PC-3 (cell line): ENCODE measurements at regions not wholly inside any gene's neighbourhood (a gene's known extent, or its start where the extent isn't known, plus 50 kb on each side); places are given as distances from the start of the nearest gene placed in this dataset.
A peak's percentile ranks its signal among the peaks of the same experiment; 100 is the strongest.

Source experiments
- ATAC-seq: fragments of 200-7000 bp; cut with Tn5 transposase; 2 replicates; pipeline ENCODE4 v1.9.1; 2020; ENCODE audit warnings: mild to moderate bottlenecking, moderate library complexity
- BruUV-seq: library from RNA; stranded (reverse); fragments of 400-500 nt; replicated peaks from 2 replicates; lab custom pipeline; 2021; lab: Mats Ljungman, UMichigan
- CTCF ChIA-PET: fragments of 300-600 bp; sonication (Branson Sonifier 250); formaldehyde crosslinking; loops from one replicate; lab custom pipeline; 2022; ENCODE audit warnings: antibody characterized with exemption; lab: Charles Lee
- POLR2A ChIA-PET: fragments of 300-600 bp; sonication (Branson Sonifier 250); formaldehyde crosslinking; loops from one replicate; lab custom pipeline; 2022; ENCODE audit warnings: antibody characterized with exemption; ENCODE audit not compliant: unreplicated experiment; lab: Charles Lee
- DNase-seq: peaks from one replicate; pipeline ENCODE4 v3.0.0-alpha.2; 2015
- H2AFZ ChIP-seq: fragments of 300-600 bp; sonication (generic); 2 replicates; pipeline ENCODE4 v1.6.0; 2016; ENCODE audit warnings: antibody characterized with exemption, low read length
- H3F3A ChIP-seq: fragments of 300-600 bp; sonication (generic); one replicate; pipeline ENCODE4 v1.6.0; 2017; ENCODE audit warnings: antibody characterized with exemption, low read length, control low read depth, mild to moderate bottlenecking; ENCODE audit not compliant: unreplicated experiment
- H3K27ac ChIP-seq: fragments of 300-600 bp; sonication (generic); 2 replicates; pipeline ENCODE4 v1.5.1; 2016; ENCODE audit warnings: mild to moderate bottlenecking, low read length
- H3K27me3 ChIP-seq: fragments of 300-600 bp; sonication (generic); 2 replicates; pipeline ENCODE4 v1.6.1; 2016; ENCODE audit warnings: low read length, mixed read lengths
- H3K36me3 ChIP-seq: fragments of 300-600 bp; sonication (generic); 2 replicates; pipeline ENCODE4 v1.6.1; 2016; ENCODE audit warnings: low read depth, mixed run types, low read length, mixed read lengths
- H3K4me1 ChIP-seq: fragments of 300-600 bp; sonication (generic); 2 replicates; pipeline ENCODE4 v1.5.1; 2016; ENCODE audit warnings: low read length; ENCODE audit not compliant: insufficient read depth
- H3K4me2 ChIP-seq: fragments of 300-600 bp; sonication (generic); 2 replicates; pipeline ENCODE4 v1.6.0; 2016; ENCODE audit warnings: low read length
- H3K4me3 ChIP-seq: fragments of 300-600 bp; sonication (generic); 2 replicates; pipeline ENCODE4 v1.5.1; 2016; ENCODE audit warnings: mild to moderate bottlenecking, low read length, mixed read lengths
- H3K79me2 ChIP-seq: fragments of 300-600 bp; sonication (generic); 2 replicates; pipeline ENCODE4 v1.6.1; 2017; ENCODE audit warnings: low read length, mixed read lengths
- H3K9ac ChIP-seq: fragments of 300-600 bp; sonication (generic); 2 replicates; pipeline ENCODE4 v1.6.0; 2016; ENCODE audit warnings: mild to moderate bottlenecking, low read length
- H3K9me2 ChIP-seq: fragments of 300-600 bp; sonication (generic); replicated peaks from 2 replicates; pipeline ENCODE4 v1.6.1; 2016; ENCODE audit warnings: mixed run types, low read length, mixed read lengths
- H3K9me3 ChIP-seq: fragments of 300-600 bp; sonication (generic); 2 replicates; pipeline ENCODE4 v1.6.1; 2016; ENCODE audit warnings: low read length, mixed read lengths
- H4K20me1 ChIP-seq: fragments of 300-600 bp; sonication (generic); 2 replicates; pipeline ENCODE4 v1.6.1; 2016; ENCODE audit warnings: low read length, mixed read lengths
- EZH2 ChIP-seq: fragments of 300-600 bp; sonication (generic); IDR thresholded peaks from one replicate; pipeline ENCODE4 v1.6.1; 2017; ENCODE audit warnings: antibody characterized with exemption, mild to moderate bottlenecking, low read length; ENCODE audit not compliant: unreplicated experiment
- EZH2phosphoT487 ChIP-seq: fragments of 300-600 bp; sonication (generic); IDR thresholded peaks from 2 replicates; pipeline ENCODE4 v1.6.1; 2018; ENCODE audit warnings: mild to moderate bottlenecking, antibody characterized with exemption, low read length, borderline replicate concordance
- intact Hi-C: fragments of 100-400 bp; cut with micrococcal nuclease; formaldehyde crosslinking; loops from 2 replicates; pipeline ENCODE4 v1.9.0; 2023
- TF ChIP-seq, protein P1 (sequence below): fragments of 300-600 bp; sonication (generic); conservative IDR thresholded peaks from 2 replicates; pipeline ENCODE4 v1.5.1; 2017; ENCODE audit warnings: antibody characterized with exemption, low read depth, mild to moderate bottlenecking, low read length

DNA sequence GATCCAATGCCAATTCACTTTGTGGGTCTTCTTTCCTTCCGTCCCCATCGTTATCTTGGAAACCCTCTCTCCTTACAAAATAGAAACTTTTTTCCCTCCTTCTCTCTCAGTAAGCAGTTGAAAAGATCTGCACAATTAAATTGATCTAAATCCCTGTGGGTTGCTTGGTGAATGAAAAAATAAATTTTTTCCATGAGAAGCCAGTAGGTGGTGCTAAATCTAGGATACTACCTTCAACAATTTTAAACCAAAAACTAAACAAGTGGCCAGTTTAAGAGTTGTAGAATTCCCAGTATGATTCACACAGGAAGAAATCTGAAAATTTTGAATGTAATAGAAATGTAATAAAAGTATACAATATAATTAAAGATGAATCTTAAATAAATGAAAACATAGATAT is 990.3 kb upstream of the ZNF722 start:
- ATAC-seq (no peak), DNase-seq (no peak)
- H3K27ac ChIP-seq = no peak overlapping the region
- no peaks in the 10 kb centered on the region for H3F3A ChIP-seq
- BruUV-seq = no TSS peak
- H2AFZ ChIP-seq = no peak overlapping the region
- intact Hi-C loops = no loop called here
- no peaks in the 10 kb centered on the region for H3K36me3 ChIP-seq
- ChIA-PET CTCF (no interaction called here), POLR2A (no interaction called here)
- no peak overlapping the region for H3K9ac ChIP-seq
- no peaks in the 10 kb centered on the region for H3K79me2 ChIP-seq
- H3K4me3 ChIP-seq = no peak overlapping the region
- no peak overlapping the region for H3K4me2 ChIP-seq
- TF ChIP-seq, protein P1, sequence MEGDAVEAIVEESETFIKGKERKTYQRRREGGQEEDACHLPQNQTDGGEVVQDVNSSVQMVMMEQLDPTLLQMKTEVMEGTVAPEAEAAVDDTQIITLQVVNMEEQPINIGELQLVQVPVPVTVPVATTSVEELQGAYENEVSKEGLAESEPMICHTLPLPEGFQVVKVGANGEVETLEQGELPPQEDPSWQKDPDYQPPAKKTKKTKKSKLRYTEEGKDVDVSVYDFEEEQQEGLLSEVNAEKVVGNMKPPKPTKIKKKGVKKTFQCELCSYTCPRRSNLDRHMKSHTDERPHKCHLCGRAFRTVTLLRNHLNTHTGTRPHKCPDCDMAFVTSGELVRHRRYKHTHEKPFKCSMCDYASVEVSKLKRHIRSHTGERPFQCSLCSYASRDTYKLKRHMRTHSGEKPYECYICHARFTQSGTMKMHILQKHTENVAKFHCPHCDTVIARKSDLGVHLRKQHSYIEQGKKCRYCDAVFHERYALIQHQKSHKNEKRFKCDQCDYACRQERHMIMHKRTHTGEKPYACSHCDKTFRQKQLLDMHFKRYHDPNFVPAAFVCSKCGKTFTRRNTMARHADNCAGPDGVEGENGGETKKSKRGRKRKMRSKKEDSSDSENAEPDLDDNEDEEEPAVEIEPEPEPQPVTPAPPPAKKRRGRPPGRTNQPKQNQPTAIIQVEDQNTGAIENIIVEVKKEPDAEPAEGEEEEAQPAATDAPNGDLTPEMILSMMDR = 0 out of 2 replicates have a peak, but pooled peaks have one; percentile 27
- TF ChIP-seq EZH2 = no peak
- no peaks in the 10 kb centered on the region for H3K9me2 ChIP-seq
- no peaks in the 10 kb centered on the region for H3K4me1 ChIP-seq
- no peaks in the 10 kb centered on the region for H3K9me3 ChIP-seq
- H3K27me3 ChIP-seq = no peaks in the 10 kb centered on the region
- no peaks in the 10 kb centered on the region for H4K20me1 ChIP-seq

DNA sequence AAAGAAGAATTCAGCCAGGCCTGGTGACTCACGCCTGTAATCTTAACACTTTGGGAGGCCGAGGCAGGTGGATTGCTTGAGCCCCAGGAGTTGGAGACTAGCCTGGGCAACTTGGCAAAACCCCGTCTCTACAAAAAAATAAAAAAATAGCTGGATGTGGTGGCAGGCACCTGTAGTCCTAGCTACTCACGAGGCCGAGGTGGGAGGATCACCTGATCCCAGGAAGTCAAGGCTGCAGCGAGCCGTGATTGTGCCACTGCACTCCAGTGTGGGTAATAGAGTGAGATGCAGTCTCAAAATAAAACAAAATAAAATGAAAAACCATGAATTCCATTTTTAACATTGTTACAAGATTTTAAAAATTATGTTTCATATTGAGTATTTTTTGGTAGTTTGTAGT is 988.9 kb upstream of the ZNF722 start:
- Histone ChIP-seq H4K20me1 (no peaks in the 10 kb centered on the region), H3K9ac (no peak overlapping the region), H2AFZ (no peak overlapping the region), H3K4me3 (no peak overlapping the region), H3K9me2 (no peaks in the 10 kb centered on the region), H3K27me3 (no peaks in the 10 kb centered on the region), H3K4me1 (no peaks in the 10 kb centered on the region), H3K9me3 (no peaks in the 10 kb centered on the region), H3K4me2 (no peak overlapping the region), H3K36me3 (no peaks in the 10 kb centered on the region), H3K79me2 (no peaks in the 10 kb centered on the region), H3F3A (no peaks in the 10 kb centered on the region), H3K27ac (no peak overlapping the region)
- TF ChIP-seq EZH2phosphoT487 (no peak), EZH2 (no peak)
- TF ChIP-seq, protein P1 = no peak
- ChIA-PET POLR2A (no interaction called here), CTCF (no interaction called here)
- no peak for ATAC-seq
- no TSS peak for BruUV-seq
- DNase-seq = no peak
- intact Hi-C loops = no loop called here

DNA sequence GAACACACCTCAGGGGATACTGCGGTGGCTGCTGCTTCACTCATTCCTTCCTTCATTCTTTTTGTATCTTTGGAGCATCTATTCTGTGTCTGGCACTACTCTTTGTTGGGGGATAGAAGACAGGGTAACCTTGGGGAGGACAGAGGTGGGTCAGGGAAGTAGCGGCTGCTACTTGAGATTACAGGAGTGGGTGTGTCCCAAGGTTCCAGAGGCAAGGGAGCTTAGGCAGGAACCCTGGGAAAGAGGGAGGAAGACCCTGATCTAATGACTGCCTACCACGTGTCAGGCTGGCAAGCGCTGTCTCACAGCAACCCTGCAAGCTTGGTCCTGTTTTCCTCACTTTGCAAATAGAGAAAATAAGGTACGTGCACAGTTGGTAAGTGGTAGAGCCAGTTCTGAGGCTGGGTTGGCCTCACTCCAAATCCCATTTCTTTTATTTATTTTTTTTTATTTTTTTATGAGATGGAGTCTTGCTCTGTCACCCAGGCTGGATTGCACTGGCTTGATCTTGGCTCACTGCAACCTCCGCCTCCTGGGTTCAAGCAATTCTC is 985.9 kb upstream of the ZNF722 start:
- no peak for ATAC-seq
- no peaks in the 10 kb centered on the region for H3K36me3 ChIP-seq
- no peaks in the 10 kb centered on the region for H3K27me3 ChIP-seq
- H3K9me2 ChIP-seq = no peaks in the 10 kb centered on the region
- DNase-seq = no peak
- no peak overlapping the region for H3K27ac ChIP-seq
- H3K4me3 ChIP-seq = no peak overlapping the region
- H3K4me1 ChIP-seq = no peaks in the 10 kb centered on the region
- ChIA-PET POLR2A (no interaction called here), CTCF (no interaction called here)
- H4K20me1 ChIP-seq = no peaks in the 10 kb centered on the region
- H3K9ac ChIP-seq = no peak overlapping the region
- no peak overlapping the region for H3K4me2 ChIP-seq
- intact Hi-C loops = no loop called here
- no peak for TF ChIP-seq EZH2phosphoT487
- no peak for TF ChIP-seq EZH2
- TF ChIP-seq, protein P1 = no peak
- H2AFZ ChIP-seq = no peak overlapping the region
- H3K9me3 ChIP-seq = no peaks in the 10 kb centered on the region
- H3F3A ChIP-seq = no peaks in the 10 kb centered on the region
- BruUV-seq = no TSS peak
- no peaks in the 10 kb centered on the region for H3K79me2 ChIP-seq
